PC-3 (cell line): ENCODE measurements at regions not wholly inside any gene's neighbourhood (a gene's known extent, or its start where the extent isn't known, plus 50 kb on each side); places are given as distances from the start of the nearest gene placed in this dataset.

Experiments
- CTCF ChIP-seq: fragments of 300-600 bp; sonication (generic); conservative IDR thresholded peaks from 2 replicates; pipeline ENCODE4 v1.5.1; 2017; ENCODE audit warnings: antibody characterized with exemption, low read depth, mild to moderate bottlenecking, low read length
- EZH2 ChIP-seq: fragments of 300-600 bp; sonication (generic); IDR thresholded peaks from one replicate; pipeline ENCODE4 v1.6.1; 2017; ENCODE audit warnings: antibody characterized with exemption, mild to moderate bottlenecking, low read length; ENCODE audit not compliant: unreplicated experiment

- no peak for TF ChIP-seq CTCF
- TF ChIP-seq EZH2, result no peak
These were observed 75.6 kb upstream of the CERS6 start for GRCh38 chr2:168380500-168380899.
